ELR (cell line): ENCODE measurements at regions not wholly inside any gene's neighbourhood (a gene's known extent, or its start where the extent isn't known, plus 50 kb on each side); places are given as distances from the start of the nearest gene placed in this dataset.
"Not testable (repeated sequence)": the region's sequence is repeated elsewhere in the genome, so short reads cannot be mapped to it uniquely, and the experiment has no call there.

Source experiments
- DNase-seq: peaks from one replicate; pipeline ENCODE4 v3.0.0-alpha.2; 2015; ENCODE audit warnings: low read depth

- DNase-seq = no peak
Observed at GRCh38 chr14:62409169-62409568, 636.1 kb downstream of the KCNH5 start.

DNA sequence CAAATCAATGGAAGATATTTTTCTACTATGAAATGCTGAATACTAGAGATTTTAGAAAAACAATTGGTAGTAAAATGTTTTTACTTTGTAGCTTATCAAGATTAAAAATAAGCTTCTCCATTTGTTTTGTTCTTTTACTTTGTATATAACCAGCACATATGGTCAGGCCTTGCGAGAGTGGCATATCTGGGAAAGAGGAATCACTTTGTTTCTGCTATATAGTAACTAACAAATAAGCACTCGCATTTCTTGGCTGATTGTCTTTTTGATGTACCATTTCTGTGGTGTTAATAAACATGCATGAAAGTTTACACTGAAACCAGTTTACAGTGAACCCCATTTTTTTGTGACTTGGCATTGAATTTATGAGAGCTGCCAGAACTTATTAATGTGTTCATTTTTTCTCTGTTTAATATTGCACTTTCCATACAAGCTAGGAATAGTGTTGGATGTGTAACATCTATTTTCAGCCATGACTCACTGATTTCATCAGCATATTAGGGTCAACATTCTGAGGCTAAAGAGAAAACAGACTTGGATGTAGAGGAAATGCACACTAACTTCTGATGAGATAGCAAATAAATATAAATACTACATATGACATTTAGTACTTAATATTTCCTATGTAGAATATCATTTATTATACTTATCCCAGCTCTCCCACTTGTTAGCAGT, 635.5 kb downstream of the KCNH5 start:
- peak; percentile 45 for DNase-seq

DNA sequence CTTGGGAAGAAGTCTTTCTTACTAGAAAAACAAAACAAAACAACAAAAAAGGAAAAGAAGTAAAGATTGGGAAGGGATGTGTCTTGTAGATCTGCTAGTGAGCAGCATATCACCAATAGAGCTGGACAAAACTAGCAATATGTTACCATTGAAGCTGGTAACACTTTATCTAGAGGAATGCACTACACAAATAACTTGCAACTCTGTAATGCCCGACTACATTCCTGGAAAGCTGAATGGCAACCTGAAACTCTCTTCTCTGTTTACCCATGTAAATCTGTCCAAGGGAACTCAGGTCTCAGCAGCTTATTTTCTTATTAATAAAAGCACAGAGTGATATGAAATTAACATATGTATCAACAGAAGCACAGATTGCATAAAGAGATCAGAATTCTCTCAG, 624.4 kb downstream of the KCNH5 start:
- no peak for DNase-seq

- peak; percentile 67 for DNase-seq
Observed at GRCh38 chr14:62428429-62429203, 616.6 kb downstream of the KCNH5 start.

- no peak for DNase-seq
Observed at GRCh38 chr14:62429683-62430082, 615.6 kb downstream of the KCNH5 start.

DNA sequence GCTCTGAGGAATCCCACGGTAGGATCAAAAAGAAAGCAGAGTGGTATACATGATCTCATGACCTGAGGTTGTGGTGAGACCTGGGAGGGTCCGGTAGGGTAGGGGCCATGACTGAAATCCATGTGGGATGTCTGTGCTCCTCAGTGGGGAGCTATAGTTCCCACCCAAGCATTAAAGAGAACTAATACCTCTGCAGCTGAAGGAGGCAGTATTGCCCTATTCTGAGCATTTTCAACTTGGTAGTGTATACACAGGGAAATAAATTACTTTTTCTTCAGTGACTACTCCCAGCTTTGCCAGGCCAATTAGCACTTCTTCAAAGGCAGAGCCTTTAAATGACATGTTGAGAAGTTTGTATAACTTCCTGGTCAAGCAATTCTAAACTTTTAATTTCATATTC, 613.8 kb downstream of the KCNH5 start:
- DNase-seq = no peak

- DNase-seq = no peak
Observed at GRCh38 chr14:62432955-62433354, 612.3 kb downstream of the KCNH5 start.

DNA sequence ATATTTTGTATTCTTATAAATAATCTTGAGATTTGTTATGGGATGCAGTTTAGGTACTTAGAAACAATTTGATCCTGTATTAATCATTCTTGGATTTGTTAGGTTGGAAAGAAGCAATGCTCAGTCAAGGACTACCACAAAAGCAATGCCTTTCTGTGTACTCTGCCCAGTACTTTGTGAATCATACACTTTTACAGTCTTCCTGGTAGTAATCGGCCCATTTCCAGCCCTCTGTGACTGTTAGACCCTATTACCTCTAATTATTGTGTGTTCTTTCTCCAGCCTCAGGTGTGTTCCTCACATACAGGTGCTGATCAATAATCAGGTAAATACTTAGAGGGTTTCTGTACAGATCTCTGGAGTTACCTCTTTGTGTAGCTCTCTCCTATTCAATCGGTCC, 609.0 kb downstream of the KCNH5 start:
- peak; percentile 3 for DNase-seq

GRCh38 chr14:62439210-62439609, 606.0 kb downstream of the KCNH5 start:
- DNase-seq = no peak

DNA sequence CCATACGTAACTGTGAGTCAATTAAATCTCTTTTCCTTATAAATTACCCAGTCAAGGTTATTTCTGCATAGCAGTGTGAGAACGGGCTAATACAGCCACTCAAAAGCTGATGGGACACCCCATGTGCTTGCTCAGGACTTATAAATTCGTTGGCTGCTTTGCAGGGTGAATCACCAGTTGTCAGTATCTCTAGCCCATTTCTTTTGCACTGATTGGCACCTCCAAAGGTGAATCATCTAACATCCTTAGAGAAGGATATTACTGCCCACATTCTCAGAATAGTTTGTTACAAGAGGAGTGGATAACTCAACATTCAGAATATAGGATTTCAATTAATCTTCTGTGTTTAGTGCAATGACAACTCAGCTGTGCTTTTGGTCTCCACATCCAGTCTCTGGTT, 601.5 kb downstream of the KCNH5 start:
- DNase-seq = peak; percentile 77

DNA sequence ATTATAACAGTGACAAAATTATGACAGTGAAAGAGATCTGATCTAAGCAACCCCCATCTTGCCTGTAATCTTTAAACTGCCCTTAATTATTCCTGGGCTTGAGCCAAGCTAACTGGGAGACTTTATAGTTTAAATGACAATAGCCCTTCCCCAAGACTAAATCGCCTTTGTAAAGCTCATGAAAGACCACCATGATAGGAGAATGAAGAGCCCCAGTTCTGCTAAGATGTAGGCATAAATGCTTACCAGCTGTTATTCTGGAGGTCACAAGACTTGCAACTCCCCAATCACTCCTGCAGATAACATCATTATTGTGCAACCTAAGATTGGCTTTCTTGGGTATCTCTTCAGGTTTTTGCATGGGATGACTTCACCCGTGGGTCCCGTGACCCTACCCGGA, 599.7 kb downstream of the KCNH5 start:
- no peak for DNase-seq

- DNase-seq = no peak
Observed at GRCh38 chr14:62451221-62451620, 594.0 kb downstream of the KCNH5 start.

GRCh38 chr14:62453226-62453625, 592.0 kb downstream of the KCNH5 start:
- no peak for DNase-seq

GRCh38 chr14:62455446-62455845, 589.8 kb downstream of the KCNH5 start:
- peak; percentile 9 for DNase-seq

DNA sequence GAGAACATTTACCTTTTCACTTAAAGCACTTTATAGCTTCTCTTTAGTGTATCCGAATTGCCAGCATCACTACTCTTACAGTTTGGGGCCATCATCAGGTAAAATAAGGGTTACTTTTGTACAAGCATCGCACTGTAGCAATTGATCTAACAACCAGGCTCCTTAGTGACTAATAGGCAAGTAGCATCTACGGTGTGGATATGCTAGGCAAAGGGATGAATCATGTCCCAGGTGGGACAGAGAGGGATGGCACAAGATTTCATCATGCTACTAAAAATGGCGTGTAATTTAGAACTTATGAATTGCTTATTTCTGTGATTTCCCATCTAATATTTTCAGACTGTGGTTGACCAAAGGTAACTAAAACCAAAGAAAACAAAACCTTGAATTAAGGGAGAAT, 582.3 kb downstream of the KCNH5 start:
- no peak for DNase-seq

DNA sequence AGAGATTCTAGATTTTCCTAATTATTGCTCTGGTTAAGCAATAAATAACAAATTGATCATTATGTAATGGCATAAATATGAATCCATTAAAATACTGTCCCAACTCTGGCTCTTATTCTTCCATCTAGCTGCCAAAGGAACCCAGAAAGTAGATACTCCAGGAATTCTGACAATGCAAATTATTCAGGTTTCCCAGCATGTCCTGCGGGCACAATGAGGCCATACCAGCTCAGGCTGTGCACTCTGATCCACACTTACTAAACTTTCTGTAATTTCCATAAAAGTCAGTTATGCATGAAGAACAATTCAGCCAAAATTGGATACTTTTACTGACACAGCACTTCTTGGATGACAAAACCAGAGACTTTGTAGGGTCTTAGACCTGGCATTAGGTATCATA, 576.3 kb downstream of the KCNH5 start:
- DNase-seq = no peak

DNA sequence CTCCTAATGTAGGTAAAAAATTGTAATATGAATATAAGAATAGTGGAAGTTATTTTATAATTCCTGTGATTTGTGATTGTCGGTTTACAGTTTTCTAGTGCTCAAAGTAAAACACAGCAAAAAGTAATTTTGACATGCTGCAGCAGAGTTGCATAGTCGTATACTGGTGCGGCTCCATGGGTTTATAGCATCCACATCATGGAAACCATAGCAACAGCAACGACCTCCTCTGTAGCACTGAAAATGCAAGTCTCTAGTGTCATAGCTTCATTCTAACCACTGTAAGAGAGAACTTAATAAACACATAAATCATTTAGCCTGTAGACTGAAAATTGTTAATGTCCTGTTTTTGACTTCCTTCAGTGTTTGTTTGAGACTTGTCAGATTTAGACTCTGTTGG, 574.3 kb downstream of the KCNH5 start:
- no peak for DNase-seq

- no peak for DNase-seq
Observed at GRCh38 chr14:62491146-62491545, 554.1 kb downstream of the KCNH5 start.

DNA sequence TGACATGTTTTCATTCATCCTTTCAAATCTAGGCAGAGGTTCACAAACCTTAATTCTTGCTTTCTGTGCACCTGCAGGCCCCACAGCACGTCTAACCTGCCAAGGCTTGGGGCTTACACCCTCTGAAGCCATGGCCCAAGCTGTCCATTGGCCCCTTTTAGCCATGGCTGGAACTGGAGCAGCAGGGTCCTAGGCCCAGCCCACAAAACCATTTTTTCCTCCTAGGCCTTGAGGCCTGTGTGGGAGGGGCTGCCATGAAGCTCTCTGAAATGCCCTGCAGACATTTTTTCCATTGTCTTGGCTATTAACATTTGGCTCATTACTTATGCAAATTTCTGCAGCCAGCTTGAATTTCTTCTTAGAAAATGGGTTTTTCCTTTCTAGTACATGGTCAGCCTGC, 547.5 kb downstream of the KCNH5 start:
- DNase-seq = no peak

- DNase-seq = no peak
Observed at GRCh38 chr14:62501021-62501750, 544.1 kb downstream of the KCNH5 start.

GRCh38 chr14:62505045-62505444, 540.2 kb downstream of the KCNH5 start:
- DNase-seq = no peak

GRCh38 chr14:62521309-62521708, 523.9 kb downstream of the KCNH5 start:
- not testable (repeated sequence) for DNase-seq

DNA sequence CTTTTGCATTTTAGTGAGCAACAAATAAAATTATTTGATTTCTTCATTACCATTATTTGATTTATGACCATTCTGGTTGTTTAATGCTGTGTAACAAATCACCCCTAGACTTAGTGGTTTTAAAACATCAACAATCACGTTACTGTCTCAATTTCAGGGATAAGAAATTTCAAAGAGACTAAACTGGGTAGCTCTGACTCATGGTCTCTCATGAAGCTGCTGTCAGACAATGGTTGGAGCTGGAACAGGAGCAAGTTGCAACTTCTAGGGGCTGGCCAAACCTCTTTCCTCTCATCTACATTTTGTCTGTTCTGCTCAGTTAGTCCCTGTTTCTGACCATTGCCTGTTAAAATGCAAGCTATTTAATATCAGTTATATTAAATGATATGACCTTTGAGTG, 517.0 kb downstream of the KCNH5 start:
- no peak for DNase-seq
